Effector CD8-positive, alpha-beta T cell (primary cell): ENCODE measurements at regions not wholly inside any gene's neighbourhood (a gene's known extent, or its start where the extent isn't known, plus 50 kb on each side); places are given as distances from the start of the nearest gene placed in this dataset.
A peak's percentile ranks its signal among the peaks of the same experiment; 100 is the strongest.

Experiments used
- DNase-seq: peaks from one replicate; lab custom pipeline; 2025; lab: John Stamatoyannopoulos, UW

DNA sequence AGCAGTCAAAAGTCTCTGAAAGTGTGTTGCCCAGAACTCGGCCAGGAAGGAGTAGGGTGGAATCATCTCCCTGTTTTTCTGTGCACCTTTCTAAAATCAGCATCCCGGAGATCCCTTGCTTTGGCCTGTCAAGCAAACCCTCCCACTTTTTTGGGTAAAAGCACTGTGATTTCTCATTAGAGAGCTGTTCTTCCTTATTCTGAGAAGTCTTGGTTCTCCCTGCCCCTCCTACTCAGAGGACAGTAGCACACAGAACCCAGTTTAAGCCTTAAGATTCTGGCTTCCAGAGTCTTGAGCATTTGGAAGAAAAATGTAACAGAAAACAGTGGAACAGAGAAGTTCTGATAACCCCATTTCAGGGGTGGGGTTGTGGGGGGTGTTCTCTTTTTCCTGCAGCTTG, 52.6 kb upstream of the KATNAL1 start:
- no peak for DNase-seq

DNA sequence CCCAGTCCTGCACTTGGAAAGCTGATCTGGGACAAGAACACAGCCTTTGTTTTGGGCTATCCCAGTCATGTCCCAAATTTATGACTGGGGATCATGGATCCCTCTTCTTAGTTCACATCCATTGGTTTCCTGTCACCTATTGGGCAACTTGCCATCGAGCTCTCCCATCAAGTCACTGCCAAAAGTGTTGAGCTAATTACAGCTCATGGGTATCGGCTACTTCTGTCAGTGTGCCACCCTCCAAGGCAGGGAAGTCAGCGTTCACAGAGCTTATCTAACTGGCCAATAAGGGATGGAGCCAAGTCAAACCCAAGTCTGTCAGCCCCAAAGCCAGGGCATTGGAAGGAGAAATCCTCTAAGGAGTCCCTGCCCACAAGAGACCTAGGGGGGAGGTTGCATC, 53.2 kb upstream of the KATNAL1 start:
- no peak for DNase-seq

DNA sequence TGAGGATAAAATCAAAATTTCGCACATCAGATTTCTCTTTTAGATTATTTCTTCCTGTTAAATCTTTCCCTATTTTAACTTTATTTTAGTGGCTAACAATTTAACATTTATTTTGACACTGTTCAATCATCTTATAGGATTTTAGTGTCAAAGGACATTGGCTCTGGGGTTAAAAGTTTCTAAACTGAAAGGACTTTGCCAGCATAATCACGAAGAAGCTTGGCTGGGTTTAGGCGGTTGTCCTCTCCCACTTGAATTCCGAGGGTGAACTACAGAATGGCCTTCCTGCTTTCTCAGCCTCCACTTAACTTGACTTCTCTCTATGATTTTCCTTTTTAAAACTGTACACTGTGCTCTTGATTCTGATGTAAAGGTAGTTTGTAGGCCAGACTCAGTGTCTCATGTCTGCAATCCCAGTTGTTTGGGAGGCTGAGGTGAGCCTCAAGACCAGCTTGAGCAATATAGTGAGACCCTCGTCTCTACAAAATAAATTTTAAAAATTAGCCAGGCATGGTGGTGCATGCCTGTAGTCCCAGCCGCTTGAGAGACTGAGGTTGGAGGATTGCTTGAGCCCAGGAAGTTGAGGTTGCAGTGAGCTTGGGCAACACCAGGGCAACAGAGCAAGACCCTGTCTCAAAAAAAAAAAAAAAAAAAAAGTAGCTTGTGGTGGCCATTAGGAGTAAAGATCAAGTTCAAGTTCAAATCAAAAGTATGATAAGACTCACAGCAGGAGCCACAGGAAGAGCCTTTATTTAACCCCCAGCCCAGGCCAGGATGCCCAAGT, 54.8 kb upstream of the KATNAL1 start:
- DNase-seq: no peak

DNA sequence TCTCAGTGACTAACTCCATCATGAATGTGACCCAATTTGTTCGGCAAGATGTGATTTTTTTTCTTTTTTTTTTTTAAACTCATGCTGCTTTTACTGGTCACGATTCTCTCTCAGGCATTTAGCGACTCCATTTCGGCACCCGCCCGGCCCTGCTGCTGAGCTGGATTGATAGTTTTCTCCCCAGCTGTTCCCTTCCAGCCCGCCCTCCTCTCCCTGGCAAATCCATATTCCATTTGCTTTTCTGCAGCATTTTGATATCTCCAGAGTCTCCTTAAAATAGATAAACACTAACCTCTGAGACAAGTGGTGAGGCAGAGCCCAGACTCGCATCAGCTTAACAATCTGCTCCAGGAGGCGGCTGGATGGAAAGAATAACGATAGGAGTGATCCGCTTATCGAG, 55.5 kb upstream of the KATNAL1 start:
- no peak for DNase-seq

DNA sequence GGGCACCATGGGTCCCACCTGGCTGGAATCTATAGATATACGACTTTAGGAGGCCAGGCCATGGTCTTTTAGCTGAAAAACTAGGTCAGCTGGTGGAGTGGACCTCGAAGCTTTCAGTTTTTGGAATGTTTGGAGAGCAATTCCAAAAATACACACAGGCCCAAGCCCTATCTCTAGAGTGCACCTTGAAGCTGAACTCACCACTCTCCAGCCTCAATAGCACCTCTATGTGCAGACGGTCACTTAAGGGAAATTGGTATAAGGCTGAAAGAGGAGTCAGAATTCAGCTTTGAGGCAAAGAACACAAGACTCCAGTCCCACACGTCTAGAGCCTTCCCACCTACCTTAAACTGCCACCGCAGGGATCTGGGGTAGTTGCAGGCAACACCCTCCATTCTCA, 56.4 kb upstream of the KATNAL1 start:
- DNase-seq: no peak

DNA sequence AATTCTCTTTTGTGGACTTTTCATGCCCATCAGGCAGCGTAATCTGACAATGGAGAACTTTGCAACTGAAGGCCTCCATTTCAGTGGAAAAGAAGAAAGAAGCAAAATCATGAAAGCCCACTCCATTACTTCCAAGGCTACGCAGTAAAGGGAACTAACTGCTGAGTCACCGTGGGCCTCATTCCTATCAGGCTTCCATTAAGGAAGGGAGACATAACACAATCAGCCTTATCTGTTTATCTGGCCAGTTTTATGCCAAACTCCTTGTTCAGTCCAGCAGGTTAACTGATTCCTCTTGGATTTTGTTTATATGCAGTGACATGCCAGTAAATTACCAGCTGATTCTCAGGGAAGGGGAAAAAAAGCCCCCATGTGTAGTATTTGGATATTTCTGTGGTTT, 56.8 kb upstream of the KATNAL1 start:
- no peak for DNase-seq

DNA sequence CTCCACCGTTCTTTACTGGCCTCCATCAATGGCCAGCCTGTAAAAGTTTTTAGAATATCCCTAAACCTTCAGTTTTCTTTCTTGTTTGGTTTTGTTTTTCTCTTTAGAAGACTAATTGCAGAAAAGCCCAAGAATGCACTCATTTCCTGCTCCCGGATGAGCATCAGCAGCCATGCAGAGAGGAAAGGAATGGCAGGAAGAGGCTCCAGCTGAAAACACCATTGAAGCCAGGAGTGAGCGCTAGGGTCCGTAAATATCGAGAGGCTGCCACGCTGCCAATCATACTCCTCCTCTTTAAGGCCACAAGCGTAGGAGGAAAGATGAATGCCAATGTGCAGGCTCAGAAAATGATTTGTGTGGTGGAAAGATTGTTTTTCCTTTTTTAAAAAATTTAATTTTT, 57.4 kb upstream of the UBE2L5 start:
- no peak for DNase-seq

DNA sequence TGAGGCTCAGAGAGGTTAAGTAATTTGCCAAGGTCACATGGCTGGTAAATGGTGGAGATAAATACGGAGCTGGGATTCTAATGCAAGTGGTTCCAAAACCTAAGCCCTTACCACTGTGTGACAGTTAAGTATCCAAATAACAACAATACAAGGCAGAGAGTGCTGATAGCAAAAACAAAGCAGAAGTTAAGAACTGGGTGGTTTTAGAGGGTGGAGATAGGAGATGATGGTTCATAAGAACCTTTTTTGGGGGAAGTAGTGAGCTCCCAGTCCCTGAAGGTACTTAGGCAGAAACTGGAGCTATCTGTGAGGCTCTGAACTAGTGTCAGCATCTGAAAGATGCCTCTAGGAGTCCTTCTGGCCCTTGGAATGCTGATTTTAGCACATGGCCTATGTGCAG, 56.2 kb upstream of the UBE2L5 start:
- no peak for DNase-seq

DNA sequence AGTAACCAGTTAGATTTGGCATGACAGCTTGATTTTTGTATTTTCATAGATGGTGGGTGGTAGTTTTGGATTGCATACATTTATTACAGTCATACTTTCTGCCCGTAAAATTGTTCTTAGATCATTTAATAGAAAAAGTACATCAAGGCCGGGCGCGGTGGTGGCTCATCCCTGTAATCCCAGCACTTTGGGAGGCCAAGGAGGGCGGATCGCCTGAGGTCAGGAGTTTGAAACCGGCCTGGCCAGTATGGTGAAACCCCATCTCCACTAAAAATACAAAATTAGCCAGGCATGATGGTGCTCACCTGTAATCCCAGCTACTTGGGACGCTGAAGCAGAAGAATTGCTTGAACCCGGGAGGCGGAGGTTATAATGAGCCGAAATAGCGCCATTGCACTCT, 55.0 kb upstream of the UBE2L5 start:
- no peak for DNase-seq

DNA sequence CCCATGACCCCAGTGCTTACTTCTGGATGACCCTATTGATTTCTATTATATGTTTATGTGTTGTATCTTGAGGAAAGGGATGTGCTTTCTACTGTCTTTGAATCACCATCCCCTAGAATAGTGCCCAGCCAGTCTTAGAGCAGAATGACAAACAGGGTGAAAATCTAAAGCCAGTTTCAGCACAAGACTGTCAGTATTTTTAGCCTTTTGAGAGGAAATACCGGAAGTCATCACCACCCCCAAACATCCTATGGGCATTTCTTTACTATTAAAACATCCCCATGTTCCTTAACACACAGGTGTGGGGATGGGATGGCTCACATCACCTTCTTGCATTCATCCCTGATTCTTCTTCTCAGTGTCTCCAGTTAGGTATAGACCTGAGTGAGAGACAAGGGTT, 52.1 kb upstream of the UBE2L5 start:
- no peak for DNase-seq

DNA sequence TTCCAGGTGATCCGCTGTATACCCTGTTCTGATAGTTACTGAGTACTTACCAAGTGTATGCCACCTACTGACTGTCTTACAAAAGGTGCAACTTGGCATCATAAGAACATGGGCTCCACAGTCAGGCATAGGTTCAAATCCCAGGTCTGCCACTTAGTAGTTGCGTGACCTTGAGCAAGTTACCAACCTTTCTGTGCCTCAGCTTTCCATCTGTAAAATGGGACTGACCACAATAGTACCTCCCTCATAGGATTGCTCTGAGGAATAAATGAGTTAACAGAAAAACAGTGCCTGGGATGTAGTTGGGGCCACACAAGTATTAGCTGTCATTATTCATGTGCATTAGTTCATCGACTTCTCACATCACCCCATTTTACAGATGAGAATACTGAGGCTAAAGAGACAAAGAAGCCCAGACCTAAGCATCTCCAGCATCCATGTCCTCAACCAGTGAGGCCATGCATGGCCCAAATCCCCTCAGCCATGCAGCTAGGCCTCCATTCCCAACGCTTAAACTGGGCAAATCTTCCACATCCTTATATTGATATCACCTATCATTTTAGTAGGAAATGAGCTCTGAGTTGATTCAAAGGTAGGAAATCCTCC, 51.3 kb upstream of the UBE2L5 start:
- DNase-seq: no peak

DNA sequence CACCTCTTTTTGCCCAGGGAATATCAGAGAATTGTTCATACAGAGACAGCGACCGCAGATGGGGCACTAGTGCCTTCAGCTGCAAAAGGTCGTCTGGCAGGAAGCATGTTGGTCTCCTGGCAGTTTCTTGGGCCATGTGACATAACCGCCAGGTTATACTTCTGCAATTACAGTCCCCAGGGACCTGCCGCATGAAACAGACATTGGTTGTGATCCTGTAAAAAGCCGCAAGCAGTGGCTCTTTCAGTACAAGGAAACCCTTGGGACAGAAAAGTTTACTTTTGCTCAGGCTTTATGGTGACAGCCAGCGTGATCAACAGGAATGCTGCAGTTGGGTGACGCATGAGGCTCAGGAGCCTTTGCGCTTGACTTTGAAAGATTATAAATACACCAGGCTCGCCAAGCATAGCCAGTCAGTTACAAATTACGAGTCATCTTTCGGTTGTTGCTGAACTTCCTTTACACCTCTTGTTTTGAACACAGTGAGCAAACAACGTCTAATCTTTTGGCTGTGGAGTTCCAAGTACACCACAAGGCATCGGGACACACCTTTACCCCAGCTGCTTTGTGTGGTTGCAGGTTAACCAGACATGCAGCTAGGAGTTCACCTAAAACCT, 50.5 kb upstream of the UBE2L5 start:
- peak; percentile 28 for DNase-seq
